Cerebellar cortex (tissue), 1 donor: ENCODE measurements at regions not wholly inside any gene's neighbourhood (a gene's known extent, or its start where the extent isn't known, plus 50 kb on each side); places are given as distances from the start of the nearest gene placed in this dataset.

Experiments used
- DNase-seq: peaks from one replicate; pipeline ENCODE4 v3.0.0-alpha.2; 2015; ENCODE audit warnings: low spot score

DNA sequence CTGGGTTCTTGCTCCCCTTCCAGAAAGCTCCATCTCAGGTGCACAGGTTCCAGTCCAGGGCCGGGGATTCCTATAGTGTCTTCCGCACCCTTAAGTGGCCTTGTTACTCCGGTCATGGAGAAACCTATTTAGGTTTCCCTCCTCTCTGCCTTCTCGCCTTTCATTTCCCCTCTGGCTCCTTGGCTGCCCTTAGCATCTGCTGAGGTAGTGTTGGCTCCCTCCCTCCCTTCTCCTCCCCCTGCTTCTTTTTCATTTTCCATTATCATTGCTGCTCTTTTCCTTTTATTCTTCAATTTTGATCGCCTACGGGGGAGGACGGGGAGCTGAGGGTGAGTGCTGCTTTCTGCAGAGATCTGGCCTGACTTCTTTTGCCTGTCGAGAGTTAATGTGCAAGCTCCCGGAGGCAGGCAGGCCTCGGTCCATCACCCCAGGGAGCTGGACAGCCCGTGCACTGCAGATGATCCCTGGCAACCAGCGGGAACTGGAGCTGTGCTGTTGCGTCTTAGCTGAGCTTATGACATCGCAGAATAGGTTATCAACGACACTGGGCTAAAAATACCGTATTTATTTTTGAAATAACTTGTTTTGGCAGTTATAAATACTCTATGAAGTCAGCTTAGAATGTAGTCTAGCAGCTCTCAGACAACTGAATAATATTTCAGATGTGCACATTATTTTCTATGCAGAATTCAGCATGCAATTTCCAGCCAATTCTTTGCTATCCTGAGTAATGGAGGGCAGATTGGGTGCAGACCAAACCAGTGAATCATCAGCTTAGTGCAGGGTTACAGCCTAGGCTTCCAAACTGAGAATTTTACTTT lies 141.9 kb downstream of the SLC4A3 start:
- no peak for DNase-seq

DNA sequence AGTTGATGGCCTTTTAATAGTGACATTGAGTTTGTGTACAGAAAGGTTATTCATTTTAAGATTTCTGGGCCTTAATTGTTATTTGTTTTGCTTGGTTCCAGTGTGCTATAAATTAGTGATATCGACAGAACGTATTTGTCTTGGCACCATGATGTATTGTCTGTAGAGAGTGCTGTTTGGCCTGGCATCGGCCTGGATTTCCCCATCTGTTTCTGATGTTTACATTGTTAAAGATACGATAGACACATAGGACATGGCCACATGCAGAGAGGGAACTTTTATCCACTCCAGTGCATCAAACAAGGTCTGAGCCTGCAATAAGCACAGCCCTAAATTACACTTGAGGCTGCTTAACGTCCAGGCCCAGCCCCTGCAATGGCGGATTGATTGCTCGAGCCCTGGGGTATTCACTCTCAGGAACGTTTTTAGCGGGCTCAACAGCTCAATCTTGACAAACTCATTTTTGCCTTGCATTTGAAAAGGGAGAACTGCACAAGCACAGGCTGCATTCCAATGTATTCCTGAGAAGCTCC lies 144.7 kb downstream of the SLC4A3 start:
- DNase-seq: no peak

DNA sequence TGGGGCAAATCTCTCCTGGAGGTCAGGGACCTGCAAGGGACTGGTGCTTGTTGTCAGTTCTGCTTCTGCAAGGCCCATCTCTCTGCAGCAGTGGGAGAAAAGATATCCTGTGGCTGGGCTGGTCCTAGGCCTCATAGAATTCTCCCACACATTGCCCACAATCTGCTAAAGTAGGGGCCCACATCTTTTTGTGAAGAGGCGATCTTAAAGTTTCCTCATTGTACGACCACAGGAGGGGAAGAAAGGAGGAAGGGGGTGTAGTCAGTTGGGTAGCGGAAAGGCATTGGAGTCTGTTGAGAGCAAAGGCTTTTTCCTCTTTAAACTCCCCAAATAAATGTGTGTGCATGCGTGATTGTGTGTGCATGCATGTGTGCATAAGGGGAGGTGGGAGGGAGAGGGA lies 145.3 kb downstream of the SLC4A3 start:
- no peak for DNase-seq

- no peak for DNase-seq
Observed at GRCh38 chr2:219775506-219775905, 148.1 kb downstream of the SLC4A3 start.

- no peak for DNase-seq
Observed at GRCh38 chr2:219777388-219777787, 150.0 kb downstream of the SLC4A3 start.

- DNase-seq: no peak
Observed at GRCh38 chr2:219778189-219778588, 150.8 kb downstream of the SLC4A3 start.

GRCh38 chr2:219782737-219783348 lies 155.4 kb downstream of the SLC4A3 start:
- DNase-seq: no peak

DNA sequence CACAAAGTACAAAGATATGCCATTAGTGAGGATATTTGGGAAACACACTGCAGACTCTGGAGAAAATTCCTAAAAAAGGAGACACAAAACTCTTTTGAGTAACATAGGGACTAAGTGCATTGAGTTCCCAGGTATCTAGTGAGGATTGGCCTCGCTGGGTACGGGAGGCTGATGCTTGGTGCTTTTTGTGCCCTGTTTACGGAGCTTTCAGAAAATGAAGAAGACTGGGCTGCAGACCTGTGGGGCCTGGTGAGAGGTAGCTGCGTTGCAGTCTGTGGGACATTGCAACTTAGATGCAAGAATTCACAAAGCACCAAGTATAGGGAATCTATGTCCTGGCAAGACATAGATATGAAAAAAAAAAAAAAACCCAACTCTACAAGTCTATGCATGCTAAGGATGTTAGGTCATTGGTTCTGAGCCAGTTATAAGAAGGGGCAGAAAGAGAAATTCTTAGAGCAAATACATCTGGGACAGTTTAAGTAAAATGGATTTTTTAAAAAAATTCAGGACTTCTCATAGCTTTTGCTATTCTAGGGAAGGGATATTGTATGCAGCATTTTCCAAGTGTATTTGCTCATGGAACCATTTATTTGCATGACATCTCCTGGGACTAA lies 156.0 kb downstream of the SLC4A3 start:
- no peak for DNase-seq

GRCh38 chr2:219784178-219784577 lies 156.7 kb downstream of the SLC4A3 start:
- no peak for DNase-seq

DNA sequence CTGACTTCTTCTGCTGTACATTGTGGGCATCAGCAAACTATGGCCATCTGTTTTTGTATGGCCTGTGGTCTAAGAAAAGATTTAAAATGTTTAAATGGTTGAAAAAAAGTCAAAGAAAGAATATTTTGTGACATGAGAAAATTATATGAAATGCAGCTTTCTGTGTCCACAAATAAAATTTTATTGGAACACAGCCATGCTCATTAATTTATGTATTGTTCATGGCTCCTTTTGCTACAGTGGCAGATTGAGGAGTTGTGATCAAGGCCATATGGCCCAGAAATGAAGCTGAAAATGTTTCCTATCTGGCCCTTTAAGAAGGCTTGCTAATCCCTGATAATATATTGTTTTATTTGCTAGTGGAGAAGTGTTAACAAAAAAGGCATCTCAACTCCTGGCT lies 162.0 kb downstream of the SLC4A3 start:
- DNase-seq: no peak

DNA sequence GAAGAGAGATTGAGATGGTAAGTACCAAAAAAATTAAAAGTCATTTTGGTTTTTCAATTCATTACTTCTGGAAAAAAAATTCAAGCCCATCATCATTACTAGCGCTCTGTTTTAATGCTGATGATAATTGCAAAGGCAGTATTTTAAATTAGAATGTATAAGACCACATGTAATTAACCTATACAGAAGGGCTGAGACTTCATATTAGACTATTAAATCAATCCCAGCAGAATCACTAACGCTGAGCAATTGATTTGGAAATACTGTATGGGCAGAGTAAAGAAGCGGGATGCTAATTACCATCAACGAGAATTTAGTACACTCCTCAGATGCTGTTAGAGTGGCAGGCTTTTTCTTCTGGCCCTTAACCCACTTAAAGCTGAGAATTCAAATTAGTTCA lies 165.0 kb downstream of the SLC4A3 start:
- no peak for DNase-seq

DNA sequence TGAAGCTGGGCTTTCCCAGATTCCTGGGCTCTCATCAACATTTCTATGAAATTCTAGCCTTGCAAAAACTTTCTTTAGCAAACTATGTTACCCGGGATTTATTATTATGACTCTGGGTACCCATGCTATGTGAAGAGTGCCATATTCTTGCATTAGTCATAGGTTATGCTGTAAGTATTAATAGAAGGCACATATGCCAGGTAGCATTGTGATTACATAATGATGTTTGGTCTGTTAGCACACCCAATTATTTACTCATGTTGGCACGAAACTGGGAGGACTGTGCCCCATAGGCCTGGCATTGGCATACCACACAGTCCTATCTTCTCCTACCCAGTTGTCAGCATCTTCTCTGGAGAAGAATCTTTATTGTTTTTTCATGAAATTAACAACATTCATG lies 171.0 kb downstream of the SLC4A3 start:
- DNase-seq: no peak

GRCh38 chr2:219803294-219803693 lies 175.9 kb downstream of the SLC4A3 start:
- no peak for DNase-seq

DNA sequence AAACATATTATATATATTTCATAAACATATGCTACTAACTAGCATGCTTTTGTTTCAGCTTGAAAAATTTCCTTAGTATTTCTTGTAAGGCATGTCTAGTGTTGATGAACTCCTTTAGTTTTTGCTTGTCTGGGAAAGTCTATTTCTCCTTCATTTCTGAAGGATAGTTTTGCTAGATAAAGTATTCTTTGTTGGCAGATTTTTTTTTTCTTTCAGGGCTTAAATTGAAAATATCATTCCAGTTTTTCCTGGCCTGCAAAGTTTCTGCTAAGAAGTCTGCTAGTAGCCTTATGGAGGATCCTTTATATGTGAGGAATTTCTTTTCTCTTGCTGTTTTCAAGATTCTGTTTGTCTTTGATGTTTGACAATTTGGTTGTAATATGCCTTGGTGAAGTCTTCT lies 183.5 kb downstream of the SLC4A3 start:
- no peak for DNase-seq

DNA sequence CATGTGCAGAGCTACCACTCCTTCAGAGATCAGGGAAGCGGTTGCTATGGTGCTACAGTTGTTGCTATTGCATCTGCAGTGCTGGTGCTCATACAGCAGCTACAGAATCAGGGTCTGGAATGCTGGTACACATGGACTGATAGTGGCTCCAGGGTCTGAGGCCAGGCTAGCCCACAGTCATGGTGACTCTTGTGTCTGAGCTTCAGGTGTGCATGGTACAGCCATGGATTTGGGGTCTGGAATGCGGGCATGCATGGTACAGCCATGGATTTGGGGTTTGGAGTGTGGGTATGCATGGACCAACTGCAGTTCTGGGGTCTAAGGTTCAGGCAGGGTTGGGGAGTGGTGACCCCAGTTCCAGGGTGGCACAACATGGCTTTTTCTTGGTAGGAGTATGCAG lies 185.2 kb downstream of the SLC4A3 start:
- no peak for DNase-seq

- no peak for DNase-seq
Observed at GRCh38 chr2:219820767-219821166, 193.3 kb downstream of the SLC4A3 start.

- DNase-seq: no peak
Observed at GRCh38 chr2:219823574-219823973, 196.1 kb downstream of the SLC4A3 start.

- no peak for DNase-seq
Observed at GRCh38 chr2:219824996-219825395, 197.6 kb downstream of the SLC4A3 start.

GRCh38 chr2:219828127-219828526 lies 200.7 kb downstream of the SLC4A3 start:
- no peak for DNase-seq

GRCh38 chr2:219829667-219830352 lies 202.4 kb downstream of the SLC4A3 start:
- no peak for DNase-seq

GRCh38 chr2:219830353-219830738 lies 202.9 kb downstream of the SLC4A3 start:
- DNase-seq: no peak

- DNase-seq: no peak
Observed at GRCh38 chr2:219831957-219832356, 204.5 kb downstream of the SLC4A3 start.

DNA sequence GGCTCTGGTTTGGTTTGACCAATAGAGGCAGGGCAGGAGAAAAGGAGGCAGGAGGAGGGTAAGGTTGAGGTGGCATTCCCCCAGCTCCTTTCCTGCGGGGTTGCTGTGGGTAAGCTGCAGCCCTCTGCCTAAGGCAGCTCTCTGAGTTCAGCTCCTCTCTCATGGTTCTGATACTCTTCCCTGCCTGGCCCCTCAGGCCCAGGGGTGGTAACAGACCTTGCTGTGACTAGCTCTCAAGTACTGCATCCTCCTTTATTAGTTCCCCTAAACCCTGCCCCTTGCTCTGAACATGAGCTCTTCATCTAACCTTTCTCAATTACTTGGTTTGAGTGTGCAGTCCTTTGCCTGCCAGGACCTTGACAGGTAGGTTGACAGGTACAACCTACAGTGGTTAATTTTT lies 205.5 kb downstream of the SLC4A3 start:
- DNase-seq: no peak
